CD4-positive, alpha-beta T cell treated with Interferon gamma for 1 hour (primary cell): ENCODE measurements at regions not wholly inside any gene's neighbourhood (a gene's known extent, or its start where the extent isn't known, plus 50 kb on each side); places are given as distances from the start of the nearest gene placed in this dataset.

Experiments used
- DNase-seq: peaks from one replicate; pipeline ENCODE4 v3.0.0-alpha.2; 2020

DNA sequence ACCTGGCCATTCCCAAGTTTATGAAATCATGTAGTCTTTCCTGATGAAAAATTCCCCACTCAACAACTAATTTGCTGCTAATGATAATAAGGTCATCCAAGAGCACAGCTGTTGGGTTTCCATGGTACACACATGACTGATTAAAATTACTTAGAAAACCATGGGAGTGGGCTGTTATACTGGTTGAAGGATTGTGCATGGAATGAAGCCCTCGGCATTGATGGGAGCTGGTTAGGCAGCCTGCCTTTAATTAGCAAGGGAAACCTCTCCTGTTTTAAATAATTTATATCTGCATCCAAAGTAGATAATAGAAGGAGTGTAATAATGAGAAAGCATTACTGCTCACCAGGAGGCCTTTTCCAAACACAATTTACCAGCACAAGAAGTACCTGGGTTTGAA is 235.1 kb upstream of the CFAP20DC start:
- DNase-seq, result no peak

DNA sequence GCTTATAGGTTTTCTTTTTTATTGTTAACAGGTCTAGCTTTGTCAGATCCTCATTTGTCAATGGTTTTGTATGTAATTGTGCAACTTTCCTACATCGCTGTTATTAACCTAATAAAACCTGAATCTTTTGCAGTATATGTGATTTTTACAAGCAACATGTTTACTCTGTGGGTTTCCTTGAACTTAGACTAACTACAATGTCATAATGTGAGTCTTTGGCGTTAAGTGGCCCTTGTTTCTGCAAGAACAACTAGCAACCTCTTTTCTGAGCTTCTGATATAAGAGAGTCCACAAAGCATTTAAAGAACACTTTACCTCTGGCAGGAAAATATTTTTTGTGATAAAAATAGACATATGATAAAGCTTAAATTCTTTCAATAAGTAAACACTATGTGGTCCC is 230.3 kb upstream of the CFAP20DC start:
- DNase-seq, result no peak

DNA sequence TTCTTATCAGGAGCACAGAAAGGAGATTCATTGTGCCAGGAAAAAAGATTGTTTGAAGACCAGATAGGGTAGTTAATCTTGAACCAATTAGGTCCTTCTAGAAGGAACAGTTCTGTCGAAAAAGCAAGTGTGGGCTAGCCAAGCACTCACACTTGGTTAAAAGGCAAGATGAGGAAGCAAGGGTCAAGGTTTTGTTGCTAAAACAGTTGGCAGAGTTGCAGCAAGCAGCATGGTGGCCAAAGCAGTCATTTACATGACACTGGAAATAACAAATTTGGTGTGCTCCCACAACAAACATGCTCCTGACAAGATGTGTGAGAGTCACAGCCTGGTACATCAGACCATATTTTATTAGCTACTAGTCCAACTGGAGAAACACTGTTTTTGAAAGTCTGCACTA is 228.0 kb upstream of the CFAP20DC start:
- DNase-seq, result no peak

DNA sequence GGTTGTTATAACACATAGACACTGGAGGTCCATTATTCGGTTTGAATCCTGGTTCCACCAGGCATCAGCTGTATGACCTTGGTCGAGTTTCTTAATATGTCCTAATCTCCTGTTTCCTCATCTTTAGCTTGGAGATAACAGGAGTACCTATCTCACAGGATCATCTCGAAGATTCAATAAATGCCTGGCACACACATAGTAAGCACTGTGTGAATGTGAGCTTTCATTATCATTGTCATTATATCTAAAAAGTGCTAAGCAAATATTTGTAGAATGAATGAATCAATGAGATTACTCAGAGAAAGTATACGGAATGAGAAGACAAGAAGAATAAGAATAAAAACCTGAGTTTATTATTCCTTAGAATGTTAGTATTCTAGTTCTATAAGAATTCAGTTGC is 227.4 kb upstream of the CFAP20DC start:
- no peak for DNase-seq

DNA sequence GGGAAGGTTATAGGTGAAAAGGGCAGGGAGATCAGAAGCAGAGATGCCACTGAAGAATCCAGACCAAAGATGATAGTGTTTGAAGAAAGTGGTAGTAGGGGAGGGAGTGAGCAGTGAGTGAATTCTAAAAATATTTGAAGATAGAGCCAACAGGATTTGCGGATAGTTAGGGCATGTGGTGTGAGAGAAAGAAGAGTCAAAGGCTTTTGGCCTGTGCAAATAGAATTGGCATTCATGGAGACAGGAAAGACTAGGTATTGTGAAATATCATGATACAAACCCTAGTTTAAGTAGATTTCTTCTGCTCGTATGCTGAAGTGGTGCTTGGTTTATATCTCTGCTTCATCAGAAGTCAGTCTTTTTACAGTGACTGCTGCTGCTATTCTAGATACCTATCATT is 224.2 kb upstream of the CFAP20DC start:
- DNase-seq, result no peak

DNA sequence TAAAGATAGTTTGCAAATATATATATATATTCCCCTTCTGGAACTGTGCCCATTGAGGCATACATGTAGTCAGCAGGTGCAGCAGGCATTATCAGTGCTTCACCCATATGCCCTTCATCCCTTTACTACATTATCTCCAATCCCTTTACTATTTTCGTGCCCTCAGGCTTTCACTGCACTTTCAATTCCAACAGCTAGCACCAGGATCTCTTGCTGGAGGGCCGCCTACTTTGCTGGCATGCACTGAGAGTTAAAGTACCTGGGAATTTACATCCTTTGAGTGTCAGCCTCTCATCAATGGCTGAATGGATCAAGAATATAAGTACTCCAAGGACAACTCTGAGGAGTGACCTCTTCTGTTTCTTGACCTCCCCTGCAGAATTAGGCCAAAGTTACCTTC is 222.1 kb upstream of the CFAP20DC start:
- no peak for DNase-seq

DNA sequence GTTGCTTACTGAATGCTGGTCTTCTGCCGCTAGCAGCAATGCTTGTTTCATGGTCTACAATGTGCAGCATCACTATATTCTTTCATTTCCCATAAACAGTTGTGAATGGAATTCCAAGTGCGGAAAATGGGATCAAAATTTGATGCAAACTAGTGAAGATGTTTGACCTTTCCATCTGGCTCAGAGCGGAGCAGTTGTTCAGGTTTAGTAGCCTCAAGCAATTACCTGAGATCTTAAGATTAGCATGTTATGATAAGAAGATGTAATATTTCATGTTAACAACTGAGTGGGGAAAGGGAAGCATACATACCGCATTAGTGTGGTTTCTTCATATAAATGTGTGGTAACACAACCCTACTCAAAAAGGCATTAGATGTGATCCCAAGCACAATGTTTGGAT is 221.1 kb upstream of the CFAP20DC start:
- no peak for DNase-seq

DNA sequence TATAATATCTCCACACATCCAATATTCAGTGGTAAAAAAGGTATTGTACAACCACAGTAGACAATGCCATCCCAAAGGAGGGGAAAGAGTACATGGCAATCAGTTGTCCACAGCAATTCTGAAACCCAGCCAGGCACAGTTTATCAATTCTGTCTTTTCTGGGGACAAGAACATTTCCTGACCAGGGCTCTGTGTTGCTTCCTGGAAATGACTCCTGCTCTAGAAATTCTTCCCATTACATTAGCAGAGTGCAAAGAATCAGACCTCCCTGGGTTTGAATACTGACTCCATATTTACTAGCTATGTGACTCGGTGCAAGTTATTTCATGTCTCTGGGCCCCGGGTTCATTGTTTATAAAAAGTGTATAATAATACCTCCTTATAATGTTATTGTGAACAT is 220.4 kb upstream of the CFAP20DC start:
- DNase-seq, result no peak

DNA sequence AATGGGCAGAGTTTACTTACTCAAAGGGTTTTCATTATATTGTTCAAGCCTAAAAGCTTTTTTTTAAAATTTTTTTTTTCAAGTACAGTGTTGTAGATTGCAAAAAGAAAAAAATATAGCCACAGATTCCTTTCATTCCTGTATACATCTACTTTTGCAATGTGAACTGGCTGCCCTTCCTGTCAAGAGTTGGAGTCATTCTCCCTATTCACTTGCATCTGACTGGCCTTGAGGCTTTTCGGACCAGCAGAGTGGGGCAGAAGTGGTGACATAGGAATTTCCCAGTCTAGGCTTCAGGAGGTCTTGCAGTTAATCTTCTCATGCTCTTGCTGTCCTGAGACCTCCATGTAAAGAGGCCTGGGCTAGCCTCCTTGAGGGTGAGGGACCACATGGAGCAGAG is 218.3 kb upstream of the CFAP20DC start:
- no peak for DNase-seq

DNA sequence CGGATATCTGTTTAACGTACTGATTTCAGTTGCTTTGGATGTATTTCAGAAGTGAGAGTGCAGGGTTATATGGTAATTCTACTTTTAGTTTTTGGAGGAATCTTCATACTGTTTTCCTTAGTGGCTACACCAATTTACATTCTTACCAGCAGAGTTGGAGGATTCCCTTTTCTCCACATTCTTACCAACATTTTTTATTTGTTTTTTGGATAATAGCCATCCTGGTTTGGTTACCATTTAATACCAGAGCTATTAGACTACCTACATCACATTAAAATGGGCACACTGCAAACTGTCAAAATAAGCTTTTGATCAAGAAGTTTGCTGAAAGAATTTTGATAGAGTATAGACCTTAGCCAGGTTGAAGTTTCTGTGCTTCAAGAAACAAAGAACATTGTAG is 217.2 kb upstream of the CFAP20DC start:
- no peak for DNase-seq

DNA sequence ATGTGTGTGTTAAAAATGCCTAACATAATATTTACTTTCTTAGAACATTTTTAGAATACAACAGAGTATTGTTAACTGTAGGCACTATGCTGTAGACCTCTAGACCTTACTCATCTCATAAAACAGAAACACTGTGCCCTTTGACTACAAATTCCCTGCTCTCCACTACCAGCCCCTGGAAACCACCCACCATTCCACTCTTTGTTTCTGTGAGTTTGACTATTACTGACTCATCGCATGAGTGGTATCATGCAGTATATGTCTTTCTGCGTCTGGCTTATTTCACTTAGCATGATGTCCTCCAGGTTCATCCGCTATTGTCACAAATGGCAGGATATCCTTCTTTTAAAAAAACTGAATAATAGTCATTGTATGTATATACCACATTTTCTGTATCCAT is 216.7 kb upstream of the CFAP20DC start:
- DNase-seq, result no peak

DNA sequence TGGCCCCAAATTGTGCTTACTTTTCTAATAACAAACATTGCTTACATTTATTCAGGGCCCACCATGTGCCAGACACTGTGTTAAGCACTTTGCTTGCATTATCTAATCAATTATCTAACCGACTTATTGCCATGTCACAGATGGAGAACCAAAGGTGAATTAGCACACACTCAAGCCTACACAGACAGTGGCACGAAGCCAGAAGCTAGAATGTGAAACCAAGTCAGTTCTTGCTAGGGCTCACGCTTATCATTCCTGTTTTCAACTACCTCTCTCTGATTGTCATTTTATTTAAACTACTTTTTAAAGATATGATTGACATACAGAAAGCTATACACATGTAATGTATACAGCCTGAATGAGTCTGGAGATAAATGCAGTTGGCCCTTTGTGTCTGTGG is 215.7 kb upstream of the CFAP20DC start:
- DNase-seq, result no peak

DNA sequence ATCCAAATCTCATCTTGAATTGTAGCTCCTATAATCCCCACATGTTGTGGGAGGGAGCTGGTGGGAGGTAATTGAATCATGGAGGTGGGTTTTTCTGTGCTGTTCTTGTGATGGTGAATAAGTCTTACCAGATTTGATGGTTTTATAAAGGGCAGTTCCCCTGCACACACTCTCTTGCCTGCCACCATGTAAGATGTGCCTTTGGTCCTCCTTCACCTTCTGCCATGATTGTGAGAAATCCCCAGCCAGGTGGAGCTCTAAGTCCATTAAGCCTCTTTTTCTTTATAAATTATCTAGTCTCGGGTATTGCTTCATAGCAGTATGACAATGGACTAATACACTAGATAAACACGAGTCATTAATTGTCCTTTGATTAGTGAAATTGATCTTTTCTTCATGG is 214.5 kb upstream of the CFAP20DC start:
- DNase-seq, result no peak

DNA sequence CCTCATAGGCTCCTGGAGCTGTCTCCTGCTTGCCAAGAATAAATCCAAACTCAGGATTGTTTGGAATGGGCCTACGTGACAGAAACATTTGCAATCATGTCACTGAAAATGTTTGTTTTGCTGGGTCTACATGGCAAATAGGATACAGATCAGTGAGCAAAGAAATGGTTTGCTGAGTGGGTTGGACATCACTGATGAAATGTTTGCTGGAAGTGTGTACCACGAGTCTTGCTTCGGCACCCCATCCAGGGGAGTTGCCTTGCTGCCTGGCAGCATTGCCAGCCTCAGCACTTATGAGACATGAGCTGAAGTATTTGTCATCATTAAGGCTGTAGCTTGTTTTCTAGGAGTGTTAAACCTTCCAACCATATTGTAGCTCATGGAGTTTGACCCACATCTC is 213.3 kb upstream of the CFAP20DC start:
- DNase-seq, result no peak

DNA sequence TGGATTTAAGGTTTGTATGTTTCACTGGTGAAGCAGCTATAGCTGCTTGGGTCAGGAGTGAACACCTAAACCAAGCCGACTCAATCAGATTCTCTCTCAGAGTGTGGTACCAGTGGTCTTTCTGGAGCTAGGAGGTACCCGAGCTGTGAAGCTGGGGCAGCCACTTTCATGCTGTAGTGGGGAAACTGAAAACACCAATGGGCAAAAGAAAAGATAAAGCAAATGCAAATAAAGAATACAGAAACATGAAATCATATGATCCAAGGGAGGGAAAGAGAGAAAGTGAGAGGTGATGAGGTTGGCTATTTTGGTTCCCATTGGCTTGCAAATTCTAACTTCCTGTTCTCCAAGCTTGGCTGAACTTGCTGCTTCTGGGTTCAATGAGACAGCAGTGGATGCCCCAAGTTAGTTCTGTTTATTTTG is 212.3 kb upstream of the CFAP20DC start:
- no peak for DNase-seq

DNA sequence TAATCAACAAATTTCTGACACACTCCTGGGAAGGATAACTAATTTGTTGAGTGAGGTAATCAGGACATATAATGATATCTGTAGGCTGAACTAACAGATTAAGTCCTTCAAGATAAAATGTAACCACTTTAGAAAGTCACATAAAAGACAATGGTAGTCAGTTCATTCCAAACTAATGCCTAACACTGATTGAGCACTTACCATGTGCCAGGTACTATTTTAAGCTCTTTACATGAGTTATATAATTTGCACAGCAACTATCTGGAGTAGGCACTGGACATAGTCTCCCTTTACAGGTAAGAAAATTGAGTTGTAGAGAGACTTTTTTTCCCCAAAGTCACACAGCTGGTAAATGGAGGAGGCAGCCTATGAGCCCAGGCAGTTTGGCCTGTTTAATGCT is 211.2 kb upstream of the CFAP20DC start:
- DNase-seq, result no peak

DNA sequence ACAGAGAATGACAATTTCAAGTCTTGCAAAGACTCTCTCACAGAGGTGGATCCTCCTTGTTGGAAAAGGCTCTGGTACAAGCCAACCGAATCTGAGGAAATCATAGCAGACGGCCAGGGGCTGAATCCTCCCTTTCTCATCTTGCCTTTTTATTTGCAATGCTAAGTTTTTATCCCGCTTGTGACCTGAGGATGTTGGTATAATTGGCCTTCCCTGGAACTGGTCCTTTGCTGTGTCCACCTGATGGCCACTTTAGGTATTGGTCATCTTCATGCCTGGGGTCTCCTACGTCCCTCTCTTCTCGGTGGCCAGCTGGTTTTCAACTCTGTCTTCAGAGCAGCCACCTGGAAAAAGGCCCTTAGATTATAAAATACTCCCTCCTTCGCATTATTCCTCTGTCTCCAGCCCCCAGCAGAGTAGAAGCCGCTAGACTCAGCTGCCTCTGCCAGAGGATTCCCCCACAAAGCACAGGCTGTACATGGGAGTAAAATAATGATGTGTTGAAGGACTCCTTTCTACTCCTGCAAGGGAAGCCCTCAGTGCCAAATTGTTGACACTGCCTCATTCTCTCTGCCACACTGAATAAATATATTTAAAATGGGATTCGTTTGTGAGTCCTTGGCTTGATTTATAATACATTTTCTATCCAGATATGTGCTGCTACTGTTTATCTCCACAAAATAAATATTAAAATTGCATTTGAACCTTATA is 208.9 kb upstream of the CFAP20DC start:
- DNase-seq, result no peak

DNA sequence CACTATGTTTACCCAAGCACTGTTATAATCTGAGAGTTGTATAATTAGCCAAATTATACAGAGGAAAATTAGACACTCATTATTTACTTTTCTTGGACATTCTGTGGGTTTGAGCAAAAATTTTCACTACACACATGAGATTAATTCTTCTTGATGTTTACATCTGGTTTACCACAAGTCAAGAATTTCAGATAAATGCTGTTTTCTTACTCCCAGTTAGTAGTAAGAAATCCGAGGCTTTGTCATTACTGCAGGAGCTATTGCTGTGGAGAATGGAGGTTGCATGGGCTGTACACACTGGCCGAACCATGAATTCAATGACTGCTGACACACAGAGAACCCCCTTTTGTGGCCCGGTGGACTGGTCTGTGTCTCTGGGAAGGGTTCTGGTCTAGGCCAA is 207.7 kb upstream of the CFAP20DC start:
- no peak for DNase-seq

DNA sequence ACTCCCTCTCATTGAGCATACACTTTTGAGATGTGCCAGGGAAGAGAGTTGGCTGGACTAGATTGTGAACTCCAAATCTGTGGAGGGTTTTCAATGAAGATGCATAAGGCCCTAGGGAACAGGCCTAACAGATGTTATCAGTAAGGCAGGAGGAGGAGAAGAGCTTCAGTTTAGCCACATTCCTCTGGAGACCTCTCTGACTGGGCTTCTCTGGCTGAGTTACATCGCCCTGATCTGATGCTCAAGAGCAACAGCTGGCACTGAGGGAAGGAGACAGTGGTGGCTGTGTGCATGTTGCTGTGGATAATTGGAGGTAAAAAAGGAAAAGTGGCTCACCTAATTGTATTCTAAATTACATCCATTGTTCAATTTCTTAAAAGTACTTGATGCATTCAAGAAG is 206.4 kb upstream of the CFAP20DC start:
- DNase-seq, result no peak

DNA sequence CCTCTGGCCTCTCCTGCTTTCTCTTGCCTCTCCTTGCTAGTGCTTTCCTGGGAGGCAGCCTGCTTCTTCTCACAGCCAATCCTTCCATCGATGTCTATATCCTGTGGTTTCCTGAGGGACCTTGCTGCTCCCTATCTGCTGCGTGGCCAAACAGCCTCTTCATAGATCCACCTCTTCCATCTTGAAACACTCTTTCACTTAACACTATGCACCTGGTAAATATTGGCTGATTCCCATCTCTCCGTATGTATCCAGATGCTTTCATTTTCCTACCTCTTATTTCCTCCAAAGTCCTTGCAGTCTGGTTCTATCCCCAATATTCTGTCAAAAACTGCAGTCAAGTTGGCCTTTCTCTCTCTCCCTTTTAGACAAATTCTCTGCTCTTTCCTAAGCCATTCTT is 205.2 kb upstream of the CFAP20DC start:
- DNase-seq, result no peak

DNA sequence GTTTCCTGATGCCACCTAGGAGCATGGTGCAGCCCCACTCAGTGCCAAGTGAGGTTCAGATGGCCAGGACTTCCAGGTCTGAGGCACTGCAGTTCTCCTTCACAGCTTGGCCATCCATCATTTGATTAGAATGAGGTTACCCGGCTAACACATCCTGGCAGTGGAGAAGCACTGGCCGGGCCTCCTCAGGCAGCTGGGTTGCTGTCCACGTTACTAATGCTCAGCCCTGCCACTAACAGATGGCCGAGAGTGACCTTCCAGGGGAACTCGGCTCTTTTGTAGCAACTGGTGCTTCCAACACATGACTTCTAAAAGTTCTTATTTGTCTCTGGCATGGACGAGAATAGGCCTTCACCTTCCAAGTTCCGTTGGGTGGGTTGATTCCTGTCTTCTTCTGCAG is 204.6 kb upstream of the CFAP20DC start:
- no peak for DNase-seq

DNA sequence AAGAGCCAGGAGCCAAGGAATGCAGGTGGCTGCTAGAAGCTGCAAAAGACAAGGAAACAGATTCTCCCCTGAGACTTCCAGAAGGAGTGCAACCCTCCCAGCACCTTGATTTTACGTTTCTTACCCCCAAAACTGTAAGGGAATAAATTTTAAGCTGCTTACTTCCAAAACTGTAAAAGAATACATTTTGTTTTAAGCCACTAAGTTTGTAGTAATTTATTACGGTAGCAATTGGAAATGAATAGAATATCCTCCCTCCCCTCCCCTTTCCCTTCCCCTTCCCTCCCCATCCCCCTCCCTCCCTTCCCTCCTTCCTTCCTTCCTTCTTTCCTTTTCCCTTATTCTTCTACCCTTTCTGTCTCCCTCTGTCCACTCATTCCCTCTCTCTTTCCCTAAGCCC is 203.7 kb upstream of the CFAP20DC start:
- no peak for DNase-seq

DNA sequence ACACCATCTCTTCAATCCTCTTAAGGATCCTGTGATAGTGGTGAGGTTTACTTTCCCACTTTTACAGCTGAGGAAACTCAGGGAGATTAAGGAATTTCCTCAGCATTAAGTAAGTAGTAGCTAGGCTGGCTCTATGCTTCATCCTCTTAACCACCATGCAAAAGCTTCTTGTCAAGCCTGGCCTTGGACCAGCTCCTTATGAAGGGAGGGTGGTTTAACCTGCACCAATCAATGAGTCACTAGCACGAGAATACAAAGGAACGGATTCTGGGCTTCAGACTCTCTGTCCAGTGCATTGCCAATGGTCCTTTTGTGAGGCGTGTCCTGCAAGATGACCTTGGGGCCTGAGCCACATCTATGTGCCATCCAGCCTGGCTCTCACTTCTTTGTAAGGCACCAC is 202.0 kb upstream of the CFAP20DC start:
- DNase-seq, result no peak

DNA sequence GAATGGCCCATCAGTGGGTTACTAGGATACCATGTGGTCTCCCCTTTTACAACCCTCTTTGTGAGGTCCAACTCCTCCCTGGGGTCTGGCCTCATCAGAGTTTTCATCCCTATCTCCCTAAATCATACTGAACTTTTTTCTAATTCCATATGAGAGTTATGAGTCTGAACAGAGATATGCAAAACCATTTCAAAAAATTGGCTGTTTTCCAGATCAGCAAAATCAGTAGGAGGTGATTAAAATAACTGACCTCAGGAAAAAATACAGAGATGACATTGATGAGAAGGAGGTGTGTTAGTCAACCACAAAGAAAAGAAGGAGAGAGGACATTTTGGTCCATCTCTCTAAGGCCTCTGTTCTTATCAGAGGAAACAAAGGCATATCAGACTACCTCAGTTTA is 200.8 kb upstream of the CFAP20DC start:
- no peak for DNase-seq

DNA sequence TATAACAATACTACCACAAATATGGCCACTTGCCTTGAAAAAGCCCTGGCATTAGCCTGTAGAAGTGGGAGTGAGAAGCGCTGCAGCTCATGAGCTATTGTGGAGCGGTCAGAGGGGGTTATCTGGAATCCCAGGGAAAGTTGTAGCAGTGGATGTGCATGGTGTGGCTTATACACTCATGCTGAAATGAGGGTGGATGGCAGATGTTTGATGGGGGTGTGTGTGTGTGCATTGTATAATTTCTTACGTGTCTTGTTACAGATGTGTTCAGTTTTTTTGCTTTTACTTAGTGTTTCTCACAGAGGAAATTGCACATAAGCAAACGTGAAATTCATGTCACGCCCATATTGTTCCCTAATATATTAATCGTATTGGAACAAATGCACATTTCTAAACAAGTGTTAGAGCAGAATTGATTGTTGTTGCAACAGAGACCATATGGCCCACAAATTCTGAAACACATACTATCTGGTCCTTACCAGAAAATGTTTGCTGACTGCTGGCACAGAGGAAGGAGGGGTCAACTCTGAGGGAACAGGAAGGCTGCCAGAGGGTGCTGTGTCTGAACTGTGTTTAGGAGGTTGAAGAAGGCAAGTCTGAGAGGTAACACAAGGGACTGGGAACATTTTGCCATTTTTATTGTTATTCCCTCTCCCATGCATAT is 200.0 kb upstream of the CFAP20DC start:
- DNase-seq, result no peak
